GM23338 (cell line): ENCODE measurements at regions not wholly inside any gene's neighbourhood (a gene's known extent, or its start where the extent isn't known, plus 50 kb on each side); places are given as distances from the start of the nearest gene placed in this dataset.

Experiments
- ATAC-seq: fragments of 200-7000 bp; cut with Tn5 transposase; 3 replicates; pipeline ENCODE4 v1.9.1; 2020
- DNase-seq: peaks from one replicate; pipeline ENCODE4 v3.0.0-alpha.2; 2015; ENCODE audit warnings: low spot score
- H2AFZ ChIP-seq: fragments of 200-600 bp; sonication (generic); 2 replicates; pipeline ENCODE4 v1.8.0; 2016; ENCODE audit warnings: antibody characterized with exemption, mild to moderate bottlenecking, moderate library complexity
- H3F3A ChIP-seq: fragments of 200-600 bp; sonication (generic); replicated peaks from 2 replicates; pipeline ENCODE4 v1.8.0; 2017; ENCODE audit warnings: antibody characterized with exemption, mixed run types, low read depth
- H3K27ac ChIP-seq: fragments of 200-600 bp; sonication (generic); 2 replicates; pipeline ENCODE4 v1.6.1; 2016; ENCODE audit warnings: low read depth
- H3K27me3 ChIP-seq: fragments of 200-600 bp; sonication (generic); 2 replicates; pipeline ENCODE4 v1.8.0; 2016; ENCODE audit warnings: mild to moderate bottlenecking, mixed run types, moderate library complexity; ENCODE audit not compliant: insufficient read depth
- H3K36me3 ChIP-seq: fragments of 200-600 bp; sonication (generic); 2 replicates; pipeline ENCODE4 v1.8.0; 2016; ENCODE audit warnings: mild to moderate bottlenecking; ENCODE audit not compliant: insufficient read depth
- H3K4me1 ChIP-seq: fragments of 200-600 bp; sonication (generic); 2 replicates; pipeline ENCODE4 v1.8.0; 2016; ENCODE audit warnings: mild to moderate bottlenecking, moderate library complexity; ENCODE audit not compliant: insufficient read depth
- H3K4me2 ChIP-seq: fragments of 200-600 bp; sonication (generic); 2 replicates; pipeline ENCODE4 v1.7.1; 2017; ENCODE audit warnings: mixed run types
- H3K4me3 ChIP-seq: fragments of 200-600 bp; sonication (generic); 2 replicates; pipeline ENCODE4 v1.6.1; 2016; ENCODE audit warnings: mixed run types
- H3K79me2 ChIP-seq: fragments of 200-600 bp; sonication (generic); replicated peaks from 2 replicates; pipeline ENCODE4 v1.8.0; 2017; ENCODE audit warnings: mild to moderate bottlenecking; ENCODE audit not compliant: insufficient read depth
- H3K9me2 ChIP-seq: fragments of 200-600 bp; sonication (generic); 2 replicates; pipeline ENCODE4 v1.8.0; 2017; ENCODE audit not compliant: insufficient read depth
- H4K20me1 ChIP-seq: fragments of 200-600 bp; sonication (generic); replicated peaks from 2 replicates; pipeline ENCODE4 v1.8.0; 2017; ENCODE audit warnings: mild to moderate bottlenecking; ENCODE audit not compliant: insufficient read depth
- H3K27ac Mint-ChIP-seq: 2 replicates; pipeline ENCODE4 v1.8.0; 2020; ENCODE audit warnings: inconsistent platforms, mild to moderate bottlenecking, moderate library complexity, mixed read lengths
- H3K27me3 Mint-ChIP-seq: 3 replicates; pipeline ENCODE4 v1.8.0; 2022; ENCODE audit warnings: low read depth, mild to moderate bottlenecking, moderate library complexity, mixed read lengths, inconsistent platforms; ENCODE audit not compliant: insufficient read depth, poor library complexity
- H3K36me3 Mint-ChIP-seq: 3 replicates; pipeline ENCODE4 v1.8.0; 2021; ENCODE audit warnings: low read depth, mild to moderate bottlenecking, inconsistent platforms, moderate library complexity, mixed read lengths
- H3K4me1 Mint-ChIP-seq: 3 replicates; pipeline ENCODE4 v1.8.0; 2020; ENCODE audit warnings: mild to moderate bottlenecking, inconsistent platforms, mixed read lengths
- H3K4me3 Mint-ChIP-seq: 3 replicates; pipeline ENCODE4 v1.8.0; 2021; ENCODE audit warnings: moderate library complexity, mild to moderate bottlenecking, inconsistent platforms, mixed read lengths
- H3K9me3 Mint-ChIP-seq: 3 replicates; pipeline ENCODE4 v1.8.0; 2020; ENCODE audit warnings: moderate library complexity, mild to moderate bottlenecking, inconsistent platforms, mixed read lengths
- CREB1 ChIP-seq: fragments of 250-450 bp; sonication (Bioruptor Pico); IDR thresholded peaks from 2 replicates; pipeline ENCODE4 v1.5.0; 2020; ENCODE audit warnings: low read depth, mild to moderate bottlenecking, moderate library complexity
- CTCF ChIP-seq, 2 experiments: fragments of 200-600 bp in 1 of 2; sonication (generic) in 1 of 2; conservative IDR thresholded peaks; 2 replicates each; pipeline versions ENCODE4 v1.5.1 to v1.6.1; 2016 to 2017; ENCODE audit warnings: antibody characterized with exemption in 2 of 2, low read depth in 2 of 2, mild to moderate bottlenecking in 2 of 2, moderate library complexity in 1 of 2
- ETS1 ChIP-seq: IDR thresholded peaks from 2 replicates; pipeline ENCODE4 v1.6.1; 2016; ENCODE audit warnings: antibody characterized with exemption
- EZH2phosphoT487 ChIP-seq: fragments of 200-600 bp; sonication (generic); IDR thresholded peaks from one replicate; pipeline ENCODE4 v1.8.1; 2018; ENCODE audit warnings: antibody characterized with exemption; ENCODE audit not compliant: unreplicated experiment
- POLR2AphosphoS5 ChIP-seq: IDR thresholded peaks from 2 replicates; pipeline ENCODE4 v1.6.1; 2016; ENCODE audit warnings: antibody characterized with exemption, low read depth
- REST ChIP-seq: IDR thresholded peaks from one replicate; pipeline ENCODE4 v1.6.1; 2018; ENCODE audit warnings: antibody characterized with exemption; ENCODE audit not compliant: unreplicated experiment
- ZNF114 ChIP-seq: fragments of 250-450 bp; sonication (Bioruptor Pico); IDR thresholded peaks from 2 replicates; pipeline ENCODE4 v1.5.0; 2020; ENCODE audit warnings: mild to moderate bottlenecking, moderate library complexity
- ZNF462 ChIP-seq: fragments of 250-450 bp; sonication (Bioruptor Pico); IDR thresholded peaks from 2 replicates; pipeline ENCODE4 v1.5.0; 2020; ENCODE audit warnings: mild to moderate bottlenecking, moderate library complexity

- Mint-ChIP-seq H3K4me3 (no peak overlapping the region), H3K36me3 (peaks cover 14% of the 10 kb centered on the region), H3K4me1 (no peaks in the 10 kb centered on the region), H3K9me3 (peaks cover 27% of the 10 kb centered on the region), H3K27me3 (no peaks in the 10 kb centered on the region), H3K27ac (no peak overlapping the region)
- DNase-seq, result no peak
- TF ChIP-seq ZNF114, result no peak
- TF ChIP-seq ZNF462 (CRISPR knock-in tag), result no peak
- no peak for TF ChIP-seq ETS1
- TF ChIP-seq CTCF (conservative IDR thresholded peaks at IDR 0.05; ENCODE audit: low read depth in 2 of 2), result no peak
- TF ChIP-seq CREB1 (CRISPR knock-in tag), result no peak
- no peak for TF ChIP-seq EZH2phosphoT487
- no peak for TF ChIP-seq REST
- TF ChIP-seq POLR2AphosphoS5, result no peak
- H3K4me3 ChIP-seq, result no peak overlapping the region
- no peaks in the 10 kb centered on the region for H3F3A ChIP-seq
- no peak overlapping the region for H3K27ac ChIP-seq
- no peaks in the 10 kb centered on the region for H3K4me1 ChIP-seq
- H3K9me2 ChIP-seq, result 0 out of 2 replicates have a peak, but pooled peaks cover 2% of the 10 kb centered on the region
- H3K79me2 ChIP-seq, result no peaks in the 10 kb centered on the region
- no peak for ATAC-seq
- no peak overlapping the region for H3K4me2 ChIP-seq
- H4K20me1 ChIP-seq, result no peaks in the 10 kb centered on the region
- H2AFZ ChIP-seq, result no peak overlapping the region
- no peaks in the 10 kb centered on the region; the same call in 1 of the 2 replicates for H3K36me3 ChIP-seq
- H3K27me3 ChIP-seq, result no peaks in the 10 kb centered on the region
These were observed 464.5 kb upstream of the RGS18 start for GRCh38 chr1:191693797-191694196.
